ENCODE measurements at regions not wholly inside any gene's neighbourhood (a gene's known extent, or its start where the extent isn't known, plus 50 kb on each side); places are given as distances from the start of the nearest gene placed in this dataset.
"Not testable (repeated sequence)": the region's sequence is repeated elsewhere in the genome, so short reads cannot be mapped to it uniquely, and the experiment has no call there.

GRCh38 chr16:88202207-88202745 lies 180.5 kb upstream of the ZNF469 start:
- no peak for DNase-seq (ENCODE audit: low spot score)
- CTCF ChIA-PET = no interaction called here
- no peak overlapping the region for H3K27ac ChIP-seq (ENCODE audit: low read depth, low read length, poor library complexity, severe bottlenecking)
- intact Hi-C loops (cut with micrococcal nuclease; ENCODE audit: unreplicated experiment) = no loop called here
- TF ChIP-seq CTCF (conservative IDR thresholded peaks at IDR 0.05; ENCODE audit: low read depth, low read length) (no peak), EZH2 (IDR thresholded peaks at IDR 0.05; ENCODE audit: borderline replicate concordance, low read depth, low read length, poor library complexity, severe bottlenecking) (no peak)
- no peaks in the 10 kb centered on the region for H3K9me3 ChIP-seq (ENCODE audit: low read depth, low read length, poor library complexity, severe bottlenecking)
- no peaks in the 10 kb centered on the region for H3K36me3 ChIP-seq (ENCODE audit: insufficient read depth, low read length, poor library complexity, severe bottlenecking)
- no peaks in the 10 kb centered on the region for H3K4me1 ChIP-seq (ENCODE audit: insufficient read depth, low read length, poor library complexity, severe bottlenecking)
- H3K4me3 ChIP-seq (ENCODE audit: low read depth, low read length, poor library complexity, severe bottlenecking) = no peak overlapping the region
- POLR2A ChIA-PET (ENCODE audit: low non-redundant PET) = no interaction called here
- no TSS peak for BruUV-seq (replicated peaks)
- no peaks in the 10 kb centered on the region for H3K27me3 ChIP-seq (replicated peaks; ENCODE audit: insufficient read depth, low read depth, low read length, poor library complexity)

- H3K9me3 ChIP-seq (ENCODE audit: low read depth, low read length, poor library complexity, severe bottlenecking); H3K27ac ChIP-seq (ENCODE audit: low read depth, low read length, poor library complexity, severe bottlenecking); intact Hi-C loops (cut with micrococcal nuclease; ENCODE audit: unreplicated experiment); H3K27me3 ChIP-seq (replicated peaks; ENCODE audit: insufficient read depth, low read depth, low read length, poor library complexity); CTCF ChIA-PET; H3K36me3 ChIP-seq (ENCODE audit: insufficient read depth, low read length, poor library complexity, severe bottlenecking); BruUV-seq (replicated peaks); H3K4me3 ChIP-seq (ENCODE audit: low read depth, low read length, poor library complexity, severe bottlenecking); POLR2A ChIA-PET (ENCODE audit: low non-redundant PET); H3K4me1 ChIP-seq (ENCODE audit: insufficient read depth, low read length, poor library complexity, severe bottlenecking); DNase-seq (ENCODE audit: low spot score): not testable (repeated sequence)
Observed at GRCh38 chr16:88202856-88203681, 179.7 kb upstream of the ZNF469 start.

GRCh38 chr16:88204131-88205110 lies 178.3 kb upstream of the ZNF469 start:
- intact Hi-C loops (cut with micrococcal nuclease; ENCODE audit: unreplicated experiment); POLR2A ChIA-PET (ENCODE audit: low non-redundant PET); CTCF ChIA-PET; H3K4me1 ChIP-seq (ENCODE audit: insufficient read depth, low read length, poor library complexity, severe bottlenecking); DNase-seq (ENCODE audit: low spot score); BruUV-seq (replicated peaks); H3K27ac ChIP-seq (ENCODE audit: low read depth, low read length, poor library complexity, severe bottlenecking); H3K9me3 ChIP-seq (ENCODE audit: low read depth, low read length, poor library complexity, severe bottlenecking); H3K36me3 ChIP-seq (ENCODE audit: insufficient read depth, low read length, poor library complexity, severe bottlenecking); H3K27me3 ChIP-seq (replicated peaks; ENCODE audit: insufficient read depth, low read depth, low read length, poor library complexity); H3K4me3 ChIP-seq (ENCODE audit: low read depth, low read length, poor library complexity, severe bottlenecking): not testable (repeated sequence)

- H3K4me3 ChIP-seq (ENCODE audit: low read depth, low read length, poor library complexity, severe bottlenecking); H3K9me3 ChIP-seq (ENCODE audit: low read depth, low read length, poor library complexity, severe bottlenecking); H3K36me3 ChIP-seq (ENCODE audit: insufficient read depth, low read length, poor library complexity, severe bottlenecking); intact Hi-C loops (cut with micrococcal nuclease; ENCODE audit: unreplicated experiment); H3K27ac ChIP-seq (ENCODE audit: low read depth, low read length, poor library complexity, severe bottlenecking); CTCF ChIA-PET; H3K4me1 ChIP-seq (ENCODE audit: insufficient read depth, low read length, poor library complexity, severe bottlenecking); POLR2A ChIA-PET (ENCODE audit: low non-redundant PET); DNase-seq (ENCODE audit: low spot score); H3K27me3 ChIP-seq (replicated peaks; ENCODE audit: insufficient read depth, low read depth, low read length, poor library complexity); BruUV-seq (replicated peaks): not testable (repeated sequence)
Observed at GRCh38 chr16:88205482-88205881, 177.3 kb upstream of the ZNF469 start.

GRCh38 chr16:88206006-88206405 lies 176.8 kb upstream of the ZNF469 start:
- POLR2A ChIA-PET (ENCODE audit: low non-redundant PET); CTCF ChIA-PET; H3K4me1 ChIP-seq (ENCODE audit: insufficient read depth, low read length, poor library complexity, severe bottlenecking); DNase-seq (ENCODE audit: low spot score); H3K9me3 ChIP-seq (ENCODE audit: low read depth, low read length, poor library complexity, severe bottlenecking); H3K27ac ChIP-seq (ENCODE audit: low read depth, low read length, poor library complexity, severe bottlenecking); H3K36me3 ChIP-seq (ENCODE audit: insufficient read depth, low read length, poor library complexity, severe bottlenecking); BruUV-seq (replicated peaks); intact Hi-C loops (cut with micrococcal nuclease; ENCODE audit: unreplicated experiment); H3K27me3 ChIP-seq (replicated peaks; ENCODE audit: insufficient read depth, low read depth, low read length, poor library complexity); H3K4me3 ChIP-seq (ENCODE audit: low read depth, low read length, poor library complexity, severe bottlenecking): not testable (repeated sequence)

GRCh38 chr16:88206516-88206915 lies 176.2 kb upstream of the ZNF469 start:
- H3K27me3 ChIP-seq (replicated peaks; ENCODE audit: insufficient read depth, low read depth, low read length, poor library complexity); BruUV-seq (replicated peaks); H3K36me3 ChIP-seq (ENCODE audit: insufficient read depth, low read length, poor library complexity, severe bottlenecking); DNase-seq (ENCODE audit: low spot score); H3K9me3 ChIP-seq (ENCODE audit: low read depth, low read length, poor library complexity, severe bottlenecking); POLR2A ChIA-PET (ENCODE audit: low non-redundant PET); CTCF ChIA-PET; intact Hi-C loops (cut with micrococcal nuclease; ENCODE audit: unreplicated experiment); H3K4me1 ChIP-seq (ENCODE audit: insufficient read depth, low read length, poor library complexity, severe bottlenecking); H3K4me3 ChIP-seq (ENCODE audit: low read depth, low read length, poor library complexity, severe bottlenecking); H3K27ac ChIP-seq (ENCODE audit: low read depth, low read length, poor library complexity, severe bottlenecking): not testable (repeated sequence)

All from A673 (cell line).